ENCODE measurements at regions not wholly inside any gene's neighbourhood (a gene's known extent, or its start where the extent isn't known, plus 50 kb on each side); places are given as distances from the start of the nearest gene placed in this dataset.

GRCh38 chr3:166607933-166608521, 770.8 kb upstream of the BCHE start:
- H3K79me2 ChIP-seq (ENCODE audit: insufficient read depth, low read length): no peaks in the 10 kb centered on the region
- H3K9me3 ChIP-seq (ENCODE audit: low read length): no peaks in the 10 kb centered on the region
- no peak overlapping the region for H2AFZ ChIP-seq (ENCODE audit: low read length)
- BruUV-seq (replicated peaks): no TSS peak
- intact Hi-C loops (cut with micrococcal nuclease; ENCODE audit: unreplicated experiment) (no loop called here), in situ Hi-C loops (cut with HindIII; ENCODE audit: extremely low pct_ligation_motif_present, low pct_unique_long_range_greater_than_20kb) (no loop called here)
- TF ChIP-seq RXRA (CRISPR knock-in tag; IDR thresholded peaks at IDR 0.05) (no peak), NFAT5 (CRISPR knock-in tag; IDR thresholded peaks at IDR 0.05) (no peak), TSC22D2 (CRISPR knock-in tag; IDR thresholded peaks at IDR 0.05; ENCODE audit: borderline replicate concordance) (no peak), CAMTA2 (CRISPR knock-in tag; IDR thresholded peaks at IDR 0.05; ENCODE audit: borderline replicate concordance) (no peak), MYC (CRISPR knock-in tag; IDR thresholded peaks at IDR 0.05; ENCODE audit: borderline replicate concordance) (no peak), ZNF354B (CRISPR knock-in tag; IDR thresholded peaks at IDR 0.05) (no peak), GZF1 (CRISPR knock-in tag; IDR thresholded peaks at IDR 0.05) (no peak), ATM (IDR thresholded peaks at IDR 0.05; ENCODE audit: borderline replicate concordance) (no peak), JUNB (CRISPR knock-in tag; IDR thresholded peaks at IDR 0.05; ENCODE audit: borderline replicate concordance) (no peak), ZBTB37 (CRISPR knock-in tag; IDR thresholded peaks at IDR 0.05) (no peak), HNRNPUL1 (IDR thresholded peaks at IDR 0.05; ENCODE audit: low read depth, low read length) (no peak), HMGXB3 (CRISPR knock-in tag; IDR thresholded peaks at IDR 0.05; ENCODE audit: borderline replicate concordance) (no peak), SRSF4 (IDR thresholded peaks at IDR 0.05; ENCODE audit: low read depth, low read length, poor library complexity, severe bottlenecking) (no peak), TBP (CRISPR knock-in tag; IDR thresholded peaks at IDR 0.05) (no peak)
- H3K4me1 ChIP-seq (ENCODE audit: insufficient read depth, low read length): no peaks in the 10 kb centered on the region
- H3K36me3 ChIP-seq (replicated peaks in 1 of 2; ENCODE audit: control insufficient read depth in 1 of 2, insufficient read depth in 2 of 2, low read length in 2 of 2): no peaks in the 10 kb centered on the region
- CTCF ChIA-PET (ENCODE audit: low intra/inter-chr PET ratio, low total read pairs): no interaction called here
- POLR2A ChIA-PET: no interaction called here
- H4K20me1 ChIP-seq (ENCODE audit: insufficient read depth, low read length): no peaks in the 10 kb centered on the region
- no peak overlapping the region for H3K27ac ChIP-seq (ENCODE audit: extremely low read length, insufficient read depth, low read length)
- no peaks in the 10 kb centered on the region; a peak in 1 of 5 replicates for H3K27me3 ChIP-seq (ENCODE audit: control insufficient read depth in 1 of 2, insufficient read depth in 2 of 2, low read length in 2 of 2)
- DNase-seq (ENCODE audit: low spot score): no peak
- no peak overlapping the region for H3K4me2 ChIP-seq (ENCODE audit: low read depth, low read length)
- no peak for FAIRE-seq
- no peak overlapping the region for H3K9ac ChIP-seq (ENCODE audit: insufficient read depth, low read depth, low read length)
- no peak overlapping the region for H3K4me3 ChIP-seq (replicated peaks in 1 of 3; ENCODE audit: insufficient read depth in 1 of 3, low read depth in 2 of 3, low read length in 3 of 3)
- 3% methylated on average over 1 of the region's 1 CpG for WGBS (ENCODE audit: low lambda C conversion rate)
- no peak for ATAC-seq

All from HepG2 (cell line).